ENCODE measurements at regions not wholly inside any gene's neighbourhood (a gene's known extent, or its start where the extent isn't known, plus 50 kb on each side); places are given as distances from the start of the nearest gene placed in this dataset.

GRCh38 chr10:130430852-130431704, 294.9 kb downstream of the GLRX3 start:
- no peak for TF ChIP-seq CTCF (conservative IDR thresholded peaks at IDR 0.05; ENCODE audit: low read depth, low read length)
- no peak for TF ChIP-seq EZH2 (IDR thresholded peaks at IDR 0.05; ENCODE audit: low read length, unreplicated experiment)
